ENCODE measurements at regions not wholly inside any gene's neighbourhood (a gene's known extent, or its start where the extent isn't known, plus 50 kb on each side); places are given as distances from the start of the nearest gene placed in this dataset.

- no peak for DNase-seq (ENCODE audit: low spot score)
Measured at GRCh38 chr2:106978647-106979046, 92.7 kb upstream of the ST6GAL2 start.

GRCh38 chr2:106981491-106981890 lies 95.5 kb upstream of the ST6GAL2 start:
- DNase-seq (ENCODE audit: low spot score), result no peak

DNA sequence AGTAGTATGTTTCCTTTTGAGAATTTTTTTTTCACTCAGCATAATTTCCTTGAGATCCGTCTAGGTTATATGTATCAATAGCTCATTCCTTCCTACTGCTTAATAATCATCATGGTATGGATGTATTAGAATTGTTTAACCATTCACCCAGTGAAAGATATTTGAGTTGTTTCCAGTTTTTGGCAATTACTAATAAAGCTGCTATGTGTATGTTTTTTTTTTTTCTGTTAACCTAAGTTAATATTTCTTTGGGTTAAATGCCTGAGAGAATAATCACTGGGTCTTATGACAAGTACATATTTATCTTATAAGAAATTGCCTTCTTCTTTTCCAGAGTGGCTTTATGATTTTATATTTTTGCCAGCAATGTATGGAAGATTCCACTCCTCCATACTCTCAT lies 96.4 kb upstream of the ST6GAL2 start:
- no peak for DNase-seq (ENCODE audit: low spot score)

DNA sequence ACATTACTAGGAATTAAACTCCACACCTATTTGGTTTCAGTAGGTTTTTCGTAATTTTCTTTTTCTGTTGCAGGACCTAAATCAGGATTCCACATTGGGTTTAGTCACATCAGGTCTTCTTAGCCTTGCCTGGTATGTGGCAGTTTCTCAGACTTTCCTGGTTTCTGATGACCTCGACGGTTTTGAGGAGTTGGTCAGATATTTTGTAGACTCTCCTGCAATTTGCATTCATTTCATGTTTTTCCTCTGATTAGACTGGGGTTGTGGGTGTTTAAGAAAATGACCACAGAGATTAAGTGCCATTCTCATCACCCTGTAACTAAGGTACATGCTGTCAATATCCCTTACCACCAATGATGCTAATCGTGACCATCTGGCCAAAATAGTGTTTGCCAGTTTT lies 97.3 kb upstream of the ST6GAL2 start:
- no peak for DNase-seq (ENCODE audit: low spot score)

DNA sequence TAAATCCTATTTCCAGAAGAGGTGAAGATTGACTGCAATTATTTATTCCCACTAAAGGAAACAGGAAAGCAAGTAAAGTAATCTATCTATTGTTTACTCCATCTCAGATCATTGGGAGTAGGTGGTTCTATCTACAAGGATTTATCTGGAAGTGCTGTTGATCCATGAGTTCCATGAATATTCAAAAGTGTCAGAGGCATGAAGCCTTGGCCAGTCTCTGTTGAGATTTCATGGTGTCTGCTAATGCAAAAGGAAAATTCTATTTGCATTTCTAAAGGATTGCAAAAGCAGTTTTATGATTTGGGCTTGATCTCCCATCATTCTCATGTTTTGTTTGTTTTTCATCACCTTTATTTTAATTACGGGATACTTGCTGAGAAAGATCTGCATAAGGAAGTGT lies 102.4 kb upstream of the ST6GAL2 start:
- DNase-seq (ENCODE audit: low spot score), result no peak

DNA sequence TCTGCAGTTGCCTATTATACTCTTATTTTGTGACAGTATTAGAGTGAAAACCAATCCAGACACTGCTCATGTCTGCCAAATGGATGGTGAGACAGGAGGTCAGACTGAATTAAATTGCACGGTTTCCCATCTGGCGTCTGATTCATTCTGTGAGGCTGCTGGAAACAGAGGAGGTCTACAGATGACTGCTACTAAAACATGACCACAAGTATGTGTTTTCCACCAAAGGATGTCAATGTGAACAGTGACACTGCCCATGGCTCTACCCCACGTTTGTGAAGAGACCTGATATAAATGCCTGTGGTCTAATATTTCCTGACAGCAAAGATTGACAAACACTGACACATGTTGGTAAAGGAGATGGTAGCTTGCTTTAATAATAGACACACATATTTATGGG lies 104.3 kb upstream of the ST6GAL2 start:
- DNase-seq (ENCODE audit: low spot score), result no peak

- DNase-seq (ENCODE audit: low spot score), result no peak
Measured at GRCh38 chr2:106991866-106992265, 105.9 kb upstream of the ST6GAL2 start.

DNA sequence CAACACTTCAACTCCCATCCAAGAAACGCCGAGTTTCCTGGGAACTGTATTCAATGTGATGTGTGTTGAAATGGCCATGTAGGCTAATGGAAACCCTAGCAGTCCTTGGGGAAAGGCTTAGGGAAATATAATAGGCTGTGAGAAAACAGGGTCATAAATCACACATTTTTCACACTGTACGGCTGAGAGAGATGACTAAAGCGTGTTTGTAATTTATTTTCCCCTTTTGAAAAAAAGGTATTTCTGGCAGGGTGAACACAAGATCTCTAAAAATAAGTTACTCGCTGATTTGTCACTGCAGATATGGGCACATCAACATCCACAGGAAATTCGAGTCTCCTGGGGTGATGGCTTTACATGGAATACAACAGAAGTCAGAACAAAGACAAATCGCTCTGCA lies 109.6 kb upstream of the ST6GAL2 start:
- DNase-seq (ENCODE audit: low spot score), result peak; percentile 31

- DNase-seq (ENCODE audit: low spot score), result no peak
Measured at GRCh38 chr2:106996171-106996769, 110.3 kb upstream of the ST6GAL2 start.

- DNase-seq (ENCODE audit: low spot score), result no peak
Measured at GRCh38 chr2:106997204-106997603, 111.2 kb upstream of the ST6GAL2 start.

GRCh38 chr2:107001062-107001461 lies 115.1 kb upstream of the ST6GAL2 start:
- DNase-seq (ENCODE audit: low spot score), result peak; percentile 31

GRCh38 chr2:107001551-107001950 lies 115.6 kb upstream of the ST6GAL2 start:
- DNase-seq (ENCODE audit: low spot score), result peak; percentile 58

- DNase-seq (ENCODE audit: low spot score), result no peak
Measured at GRCh38 chr2:107001964-107002696, 116.2 kb upstream of the ST6GAL2 start.

DNA sequence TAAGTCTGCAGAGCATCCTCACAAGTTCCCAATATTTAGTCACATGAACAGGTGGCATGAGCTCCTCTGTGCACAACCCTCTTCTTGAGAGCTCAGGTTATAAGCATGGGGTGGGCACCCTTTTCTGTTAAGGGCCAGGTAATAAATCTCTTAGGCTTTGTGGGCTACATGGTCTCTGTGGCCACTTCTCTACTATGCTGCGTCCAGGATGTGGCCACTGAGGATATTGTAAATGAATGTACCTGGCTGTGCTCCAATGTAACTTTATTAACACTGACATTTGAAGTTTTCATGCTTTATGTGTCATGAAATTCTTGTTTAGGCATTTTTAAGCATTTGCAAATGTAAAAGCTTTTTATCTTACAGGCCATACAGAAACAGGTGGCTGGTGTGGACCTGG lies 116.8 kb upstream of the ST6GAL2 start:
- no peak for DNase-seq (ENCODE audit: low spot score)

- DNase-seq (ENCODE audit: low spot score), result no peak
Measured at GRCh38 chr2:107005853-107006252, 119.9 kb upstream of the ST6GAL2 start.

DNA sequence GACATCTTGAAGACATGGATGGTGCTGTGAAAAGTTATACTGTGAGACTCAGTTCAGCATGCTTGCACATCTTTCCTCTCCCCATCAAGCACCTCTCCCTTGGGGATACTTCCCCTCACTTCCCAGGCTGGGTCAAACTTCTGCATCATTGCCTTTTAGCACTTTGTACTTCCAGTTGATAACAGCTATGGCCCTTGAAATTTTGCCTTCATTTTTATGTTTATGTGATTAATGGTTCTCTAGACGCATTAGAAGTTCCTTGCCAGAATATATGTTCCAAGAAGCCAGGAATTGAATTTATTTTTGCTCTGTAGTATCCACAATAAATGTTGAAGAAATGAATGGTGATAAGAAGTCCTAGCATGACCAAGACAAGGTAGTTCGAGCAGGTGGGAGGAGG lies 120.9 kb upstream of the ST6GAL2 start:
- no peak for DNase-seq (ENCODE audit: low spot score)

DNA sequence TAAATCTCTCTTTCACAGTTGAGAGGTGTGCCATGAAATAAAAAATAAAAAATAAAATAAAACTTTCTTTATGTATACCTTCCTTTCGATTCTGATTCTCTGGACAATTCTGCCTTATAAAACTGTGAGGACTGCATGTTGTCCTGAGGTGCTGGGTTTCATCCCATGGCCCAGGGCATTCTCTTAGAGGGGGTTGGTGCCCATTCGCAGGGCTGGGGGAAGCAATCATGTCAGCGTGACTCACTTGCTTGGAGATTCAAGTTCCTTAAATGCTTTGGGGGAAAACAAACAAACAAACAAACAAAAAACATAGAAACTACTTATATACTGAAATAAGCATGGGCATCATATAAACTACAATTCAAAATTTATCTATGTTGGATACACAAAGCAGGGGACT lies 122.0 kb upstream of the ST6GAL2 start:
- DNase-seq (ENCODE audit: low spot score), result no peak

GRCh38 chr2:107008843-107009242 lies 122.9 kb upstream of the ST6GAL2 start:
- DNase-seq (ENCODE audit: low spot score), result no peak

DNA sequence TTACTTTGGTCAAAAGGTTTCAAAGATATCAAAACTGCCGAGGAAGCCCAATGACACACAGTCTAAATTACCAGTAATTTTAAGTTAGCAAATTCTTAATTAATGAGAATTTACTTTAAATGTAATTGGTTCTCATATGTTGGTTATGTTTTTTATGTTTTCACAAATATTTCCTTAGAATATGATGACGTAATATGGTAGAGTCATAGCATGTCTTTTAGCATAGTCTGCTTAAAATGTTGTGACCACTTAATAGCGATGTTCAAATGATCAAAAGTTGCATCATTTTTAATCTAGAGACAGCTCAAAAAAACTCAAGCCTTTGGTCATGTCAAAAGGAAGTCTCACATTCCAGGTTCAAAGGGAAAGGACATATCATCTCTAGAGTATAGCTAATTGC lies 123.3 kb upstream of the ST6GAL2 start:
- DNase-seq (ENCODE audit: low spot score), result no peak

- DNase-seq (ENCODE audit: low spot score), result no peak
Measured at GRCh38 chr2:107012714-107013306, 126.8 kb upstream of the ST6GAL2 start.

GRCh38 chr2:107013884-107014283 lies 127.9 kb upstream of the ST6GAL2 start:
- no peak for DNase-seq (ENCODE audit: low spot score)

DNA sequence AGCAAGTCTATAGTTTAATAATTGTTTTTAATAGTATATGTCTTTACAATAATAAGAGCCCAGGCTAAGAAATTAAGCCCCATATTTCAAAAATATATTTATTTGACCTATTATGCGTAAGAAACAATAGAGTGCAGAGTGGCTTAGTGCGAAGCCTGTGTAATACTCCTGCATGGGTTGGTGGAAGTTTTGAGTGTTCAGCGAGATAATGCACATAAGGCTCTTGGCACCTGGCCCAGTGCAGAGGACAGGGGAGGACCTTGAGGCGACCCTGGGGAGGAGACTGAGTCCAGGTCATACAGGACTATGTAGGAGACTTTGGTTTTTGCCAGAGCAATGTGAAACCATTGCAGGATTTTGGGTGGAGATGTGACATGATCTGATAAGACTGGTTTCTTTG lies 132.4 kb upstream of the ST6GAL2 start:
- no peak for DNase-seq (ENCODE audit: low spot score)

GRCh38 chr2:107020392-107020791 lies 134.4 kb upstream of the ST6GAL2 start:
- no peak for DNase-seq (ENCODE audit: low spot score)

Data from umbilical cord (tissue), 1 donor.